Lung (tissue), 11 donors: ENCODE measurements at regions not wholly inside any gene's neighbourhood (a gene's known extent, or its start where the extent isn't known, plus 50 kb on each side); places are given as distances from the start of the nearest gene placed in this dataset.

Experiments used
- ATAC-seq: fragments of 200-7000 bp; cut with Tn5 transposase; one replicate; pipeline ENCODE4 v1.9.1; 2020; ENCODE audit warnings: moderate number of reproducible peaks; ENCODE audit not compliant: insufficient read depth, low FRiP score
- DNase-seq, 3 donors: peaks; one replicate each; pipeline ENCODE4 v3.0.0-alpha.2; 2013 to 2017
- H3K27ac ChIP-seq, 2 donors: one replicate each; pipeline ENCODE4 v1.5.1; 2013; ENCODE audit warnings: mild to moderate bottlenecking in 2 of 2, moderate library complexity in 2 of 2, control low read depth in 1 of 2, inconsistent platforms in 1 of 2, low read depth in 1 of 2, low read length in 1 of 2
- H3K27me3 ChIP-seq, 3 donors: one replicate each; pipeline ENCODE4 v1.5.1; 2013; ENCODE audit warnings: low read length in 2 of 3; ENCODE audit not compliant: control insufficient read depth in 3 of 3, insufficient read depth in 3 of 3
- H3K36me3 ChIP-seq, 4 donors: one replicate each; pipeline ENCODE4 v1.5.1; 2013; ENCODE audit warnings: low read length in 4 of 4, mild to moderate bottlenecking in 1 of 4, moderate library complexity in 1 of 4; ENCODE audit not compliant: control insufficient read depth in 4 of 4, insufficient read depth in 4 of 4
- H3K4me1 ChIP-seq, 5 donors: one replicate each; pipeline ENCODE4 v1.5.1; 2013; ENCODE audit warnings: low read length in 5 of 5, mild to moderate bottlenecking in 2 of 5, moderate library complexity in 1 of 5; ENCODE audit not compliant: control insufficient read depth in 5 of 5, insufficient read depth in 5 of 5
- H3K4me3 ChIP-seq: one replicate; pipeline ENCODE4 v1.5.1; 2013; ENCODE audit warnings: mild to moderate bottlenecking, control low read depth, moderate library complexity
- H3K9ac ChIP-seq, 2 donors: one replicate each; pipeline ENCODE4 v1.5.1; 2013; ENCODE audit warnings: low read length in 2 of 2, control low read depth in 1 of 2; ENCODE audit not compliant: insufficient read depth in 1 of 2
- H3K9me3 ChIP-seq, 4 donors: one replicate each; pipeline ENCODE4 v1.5.1; 2013; ENCODE audit warnings: low read length in 3 of 4, mild to moderate bottlenecking in 1 of 4, moderate library complexity in 1 of 4; ENCODE audit not compliant: control insufficient read depth in 4 of 4, insufficient read depth in 3 of 4
- WGBS, 2 donors: extraction: QIAGEN DNeasy Blood & Tissue Kit; methylation state at CpG; one replicate each; pipeline ENCODE4 v1.1.7; 2013; 5-methylcytosine and 5-hydroxymethylcytosine counted together
- TF ChIP-seq, protein P1 (sequence below): IDR thresholded peaks from 2 replicates; pipeline ENCODE4 v1.5.1; 2012; ENCODE audit warnings: mild to moderate bottlenecking; ENCODE audit errors: control extremely low read depth, extremely low read depth
- donor health status: control.
- donor health status: control.
- donor health status: Bipolar disorder and iron deficiency.
- donor health status: healthy.
- donor health status: DM: yes; HTN: yes; CAD: no.

DNA sequence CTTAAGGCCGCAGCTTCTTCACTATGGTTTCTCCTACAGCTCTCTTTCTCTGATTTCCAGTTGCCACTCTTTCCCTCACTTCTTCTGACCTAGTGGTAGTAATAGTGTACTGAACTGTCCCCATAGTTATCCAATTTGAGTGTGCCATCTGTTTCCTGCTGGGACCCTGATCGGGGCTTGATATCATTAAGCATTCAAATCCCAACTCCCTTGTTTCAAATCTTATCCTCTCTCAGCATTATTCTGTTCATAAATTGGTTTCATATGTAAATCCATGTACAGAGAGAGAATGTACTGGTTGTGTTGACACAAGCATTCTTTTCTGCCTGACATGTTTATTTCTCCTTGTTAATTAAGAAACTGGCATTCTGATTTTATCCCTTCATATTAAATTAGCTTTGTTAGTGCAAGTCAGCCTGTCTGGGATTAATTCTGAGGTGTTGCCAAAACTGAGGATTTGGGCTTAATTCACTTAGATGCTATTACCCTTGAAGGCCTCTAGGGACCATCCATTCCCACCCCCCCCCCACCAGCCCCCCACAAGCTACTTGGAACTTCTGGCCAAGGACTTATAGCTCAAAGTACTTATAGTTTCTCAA is 84.6 kb upstream of the PROKR2 start:
- Histone ChIP-seq H3K9me3 (peaks cover 0 to 11% (median 0%) of the 10 kb centered on the region in 4 donors), H3K4me1 (no peaks in the 10 kb centered on the region), H3K4me3 (no peak overlapping the region), H3K27ac (no peak overlapping the region), H3K9ac (no peak overlapping the region), H3K36me3 (no peaks in the 10 kb centered on the region), H3K27me3 (no peaks in the 10 kb centered on the region)
- DNase-seq (no peak), ATAC-seq (no peak)
- TF ChIP-seq, protein P1, sequence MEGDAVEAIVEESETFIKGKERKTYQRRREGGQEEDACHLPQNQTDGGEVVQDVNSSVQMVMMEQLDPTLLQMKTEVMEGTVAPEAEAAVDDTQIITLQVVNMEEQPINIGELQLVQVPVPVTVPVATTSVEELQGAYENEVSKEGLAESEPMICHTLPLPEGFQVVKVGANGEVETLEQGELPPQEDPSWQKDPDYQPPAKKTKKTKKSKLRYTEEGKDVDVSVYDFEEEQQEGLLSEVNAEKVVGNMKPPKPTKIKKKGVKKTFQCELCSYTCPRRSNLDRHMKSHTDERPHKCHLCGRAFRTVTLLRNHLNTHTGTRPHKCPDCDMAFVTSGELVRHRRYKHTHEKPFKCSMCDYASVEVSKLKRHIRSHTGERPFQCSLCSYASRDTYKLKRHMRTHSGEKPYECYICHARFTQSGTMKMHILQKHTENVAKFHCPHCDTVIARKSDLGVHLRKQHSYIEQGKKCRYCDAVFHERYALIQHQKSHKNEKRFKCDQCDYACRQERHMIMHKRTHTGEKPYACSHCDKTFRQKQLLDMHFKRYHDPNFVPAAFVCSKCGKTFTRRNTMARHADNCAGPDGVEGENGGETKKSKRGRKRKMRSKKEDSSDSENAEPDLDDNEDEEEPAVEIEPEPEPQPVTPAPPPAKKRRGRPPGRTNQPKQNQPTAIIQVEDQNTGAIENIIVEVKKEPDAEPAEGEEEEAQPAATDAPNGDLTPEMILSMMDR = no peak
- WGBS, 2 donors = 74 to 90% methylated on average over 2 of the region's 2 CpGs

DNA sequence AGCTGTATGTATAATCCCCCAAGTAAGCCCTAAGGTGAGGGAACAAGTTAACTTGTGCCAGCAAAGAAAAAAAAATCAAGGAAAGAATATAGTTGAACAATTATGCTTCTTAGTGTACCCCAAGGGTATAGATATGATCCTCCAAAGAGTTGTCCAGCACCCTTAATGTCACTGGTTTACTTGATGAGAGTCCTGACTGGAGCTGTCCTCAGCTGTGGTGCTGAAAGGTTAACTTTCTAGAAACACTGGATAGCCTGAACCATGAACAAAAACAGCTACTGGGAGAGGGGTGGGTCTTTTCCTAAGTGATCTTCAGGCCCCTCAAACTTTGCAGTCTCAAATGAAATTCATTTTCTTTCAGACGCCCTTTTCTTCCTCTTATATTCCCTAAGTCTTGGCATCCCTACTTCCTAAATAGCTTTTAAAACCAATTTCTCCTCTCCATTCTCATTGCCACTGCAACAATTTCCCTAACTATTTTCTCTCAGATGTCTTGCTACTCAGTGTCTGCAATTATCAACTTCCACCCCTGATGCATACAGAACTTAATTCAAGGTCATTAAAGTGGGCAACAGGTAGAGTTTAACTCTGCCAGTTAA is 83.5 kb upstream of the PROKR2 start:
- peaks cover 0 to 9% (median 0%) of the 10 kb centered on the region in 4 donors for H3K9me3 ChIP-seq
- no peak overlapping the region for H3K4me3 ChIP-seq
- H3K4me1 ChIP-seq = no peaks in the 10 kb centered on the region
- no peaks in the 10 kb centered on the region for H3K36me3 ChIP-seq
- H3K27me3 ChIP-seq = no peaks in the 10 kb centered on the region
- no peak overlapping the region for H3K27ac ChIP-seq
- WGBS, 2 donors = 33 to 53% methylated on average over 1 of the region's 1 CpG
- H3K9ac ChIP-seq = no peak overlapping the region
- ATAC-seq = no peak
- DNase-seq = peak; percentile 26 to 55 (median 38)
- TF ChIP-seq, protein P1 = no peak

DNA sequence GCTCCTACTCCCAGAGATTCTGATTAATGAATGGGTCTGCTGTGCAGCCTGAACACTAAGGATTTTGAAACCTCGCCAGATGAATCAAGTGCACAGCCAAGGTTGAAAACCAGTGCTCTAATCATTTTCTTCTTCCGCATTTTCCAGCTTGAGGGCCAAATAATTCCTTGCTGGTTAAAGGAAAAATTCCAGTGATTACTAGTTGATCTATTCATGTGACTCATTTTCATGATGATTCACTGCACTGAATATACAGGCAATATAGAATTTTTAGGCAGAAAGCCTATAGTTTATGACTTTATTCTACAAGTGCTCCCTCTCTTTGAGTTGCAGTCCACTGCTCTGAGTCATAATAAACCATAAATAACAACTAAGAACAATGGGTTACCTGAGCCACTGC is 80.6 kb upstream of the PROKR2 start:
- Histone ChIP-seq H3K9me3 (no peaks in the 10 kb centered on the region), H3K9ac (no peak overlapping the region), H3K4me3 (no peak overlapping the region), H3K27ac (no peak overlapping the region), H3K27me3 (no peaks in the 10 kb centered on the region), H3K36me3 (no peaks in the 10 kb centered on the region), H3K4me1 (no peaks in the 10 kb centered on the region)
- TF ChIP-seq, protein P1 = no peak
- WGBS, 2 donors = 77 to 88% methylated on average over 2 of the region's 2 CpGs
- ATAC-seq = no peak
- DNase-seq = no peak
